ENCODE measurements at regions not wholly inside any gene's neighbourhood (a gene's known extent, or its start where the extent isn't known, plus 50 kb on each side); places are given as distances from the start of the nearest gene placed in this dataset.

DNA sequence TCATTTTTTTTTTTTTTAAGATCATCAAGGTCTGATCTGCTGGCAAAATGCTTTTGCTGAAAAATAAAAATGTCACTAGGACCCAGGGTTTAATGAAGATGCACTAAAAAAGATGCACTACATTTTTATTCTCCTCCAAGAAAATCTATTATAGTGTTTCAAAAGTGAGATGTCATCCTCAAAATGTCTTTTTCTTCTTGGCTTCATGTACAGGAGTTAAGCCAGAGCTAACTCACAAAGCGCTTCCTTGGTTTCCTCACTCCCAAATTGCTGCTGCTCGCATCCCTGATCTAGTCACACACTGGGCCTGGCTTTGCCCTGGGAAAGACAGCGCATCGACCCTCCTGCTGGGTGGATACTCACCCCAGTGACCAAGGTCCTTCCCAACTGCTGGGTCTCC is 113.4 kb upstream of the CCDC68 start:
- H3K4me3 ChIP-seq (ENCODE audit: low read depth, low read length): no peak overlapping the region
- TF ChIP-seq, protein P1, sequence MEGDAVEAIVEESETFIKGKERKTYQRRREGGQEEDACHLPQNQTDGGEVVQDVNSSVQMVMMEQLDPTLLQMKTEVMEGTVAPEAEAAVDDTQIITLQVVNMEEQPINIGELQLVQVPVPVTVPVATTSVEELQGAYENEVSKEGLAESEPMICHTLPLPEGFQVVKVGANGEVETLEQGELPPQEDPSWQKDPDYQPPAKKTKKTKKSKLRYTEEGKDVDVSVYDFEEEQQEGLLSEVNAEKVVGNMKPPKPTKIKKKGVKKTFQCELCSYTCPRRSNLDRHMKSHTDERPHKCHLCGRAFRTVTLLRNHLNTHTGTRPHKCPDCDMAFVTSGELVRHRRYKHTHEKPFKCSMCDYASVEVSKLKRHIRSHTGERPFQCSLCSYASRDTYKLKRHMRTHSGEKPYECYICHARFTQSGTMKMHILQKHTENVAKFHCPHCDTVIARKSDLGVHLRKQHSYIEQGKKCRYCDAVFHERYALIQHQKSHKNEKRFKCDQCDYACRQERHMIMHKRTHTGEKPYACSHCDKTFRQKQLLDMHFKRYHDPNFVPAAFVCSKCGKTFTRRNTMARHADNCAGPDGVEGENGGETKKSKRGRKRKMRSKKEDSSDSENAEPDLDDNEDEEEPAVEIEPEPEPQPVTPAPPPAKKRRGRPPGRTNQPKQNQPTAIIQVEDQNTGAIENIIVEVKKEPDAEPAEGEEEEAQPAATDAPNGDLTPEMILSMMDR (IDR thresholded peaks at IDR 0.05; ENCODE audit: low read depth, low read length, missing control alignments): no peak
- no peak for DNase-seq (ENCODE audit: low read depth)

DNA sequence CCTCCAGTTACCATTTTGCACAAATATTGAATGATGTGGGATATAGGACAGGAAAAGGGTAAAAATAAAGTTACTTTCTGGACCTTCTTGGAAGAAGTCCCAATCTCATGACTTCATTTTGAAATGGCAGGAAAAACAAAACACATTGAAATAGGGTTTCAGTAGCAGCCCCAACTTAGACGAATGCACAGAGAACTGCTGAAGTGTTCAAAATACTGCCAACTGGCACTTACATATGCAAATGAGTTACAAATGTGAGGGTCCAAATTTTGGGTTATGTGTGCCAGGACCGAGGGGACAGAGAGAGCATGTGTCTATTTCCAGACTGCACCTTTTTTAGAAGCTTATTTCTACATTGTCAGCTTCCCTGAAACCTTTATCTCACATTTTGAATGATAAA is 112.9 kb upstream of the CCDC68 start:
- no peak for DNase-seq (ENCODE audit: low read depth)
- TF ChIP-seq, protein P1 (IDR thresholded peaks at IDR 0.05; ENCODE audit: low read depth, low read length, missing control alignments): no peak
- H3K4me3 ChIP-seq (ENCODE audit: low read depth, low read length): no peak overlapping the region

DNA sequence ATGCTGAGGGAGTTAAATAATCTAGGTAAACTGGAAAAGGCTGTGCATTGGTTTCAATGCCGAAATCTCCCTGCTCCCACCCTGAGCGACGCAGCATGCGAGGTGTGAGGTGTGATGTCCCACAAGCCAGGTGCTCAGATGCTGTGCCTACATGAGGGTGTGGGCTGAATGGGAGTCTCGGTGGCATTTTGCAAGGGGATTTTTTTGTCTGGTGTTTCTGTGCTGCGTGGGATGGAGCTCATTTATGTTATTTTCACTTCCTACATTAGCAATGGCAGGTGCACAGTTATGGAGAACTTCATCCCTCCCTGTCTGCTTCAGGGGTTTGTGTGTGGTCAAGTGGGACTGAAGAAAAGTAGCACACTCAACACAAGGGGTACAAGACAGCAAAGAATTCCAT is 110.2 kb upstream of the CCDC68 start:
- H3K4me3 ChIP-seq (ENCODE audit: low read depth, low read length): no peak overlapping the region
- TF ChIP-seq, protein P1 (IDR thresholded peaks at IDR 0.05; ENCODE audit: low read depth, low read length, missing control alignments): no peak
- peak; percentile 64 for DNase-seq (ENCODE audit: low read depth)

DNA sequence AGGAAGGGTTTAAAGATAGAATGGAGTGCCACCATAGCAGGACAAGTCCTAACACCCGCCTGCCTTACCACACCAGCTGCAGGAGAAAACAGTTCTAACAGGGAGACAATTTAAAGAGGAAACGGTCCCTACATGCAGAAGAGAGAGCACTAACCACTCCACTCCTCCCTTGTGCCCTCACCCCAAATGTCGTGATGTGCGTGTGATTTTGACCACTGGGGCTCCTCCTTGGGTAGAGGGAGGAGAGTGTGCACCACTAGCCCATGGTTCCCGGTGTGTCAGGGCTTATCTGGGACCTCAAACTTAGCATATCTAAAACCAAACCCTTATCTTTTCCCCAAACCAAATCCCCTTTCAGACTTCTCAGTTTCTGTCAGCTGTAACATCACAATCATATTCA is 105.5 kb upstream of the CCDC68 start:
- TF ChIP-seq, protein P1 (IDR thresholded peaks at IDR 0.05; ENCODE audit: low read depth, low read length, missing control alignments): no peak
- H3K4me3 ChIP-seq (ENCODE audit: low read depth, low read length): no peak overlapping the region
- peak; percentile 40 for DNase-seq (ENCODE audit: low read depth)

DNA sequence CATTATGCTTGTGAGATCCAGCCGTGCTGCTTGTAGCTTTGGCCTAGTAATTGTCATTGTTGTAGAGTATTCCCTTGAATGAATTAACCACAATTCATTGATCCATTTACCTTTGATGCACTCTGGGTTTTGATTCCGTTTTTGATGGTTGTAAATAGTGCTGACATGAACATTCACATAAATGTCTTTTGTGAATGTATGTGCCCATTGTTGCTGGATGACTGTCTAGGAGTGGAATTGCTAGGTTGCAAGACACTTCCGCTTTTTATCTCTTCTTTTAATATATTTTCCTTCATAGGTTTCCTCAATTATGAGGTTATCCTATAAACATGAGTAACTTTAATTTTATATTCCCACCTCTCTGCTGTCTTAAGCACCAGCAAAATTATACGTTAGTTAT is 104.8 kb upstream of the CCDC68 start:
- H3K4me3 ChIP-seq (ENCODE audit: low read depth, low read length): no peak overlapping the region
- TF ChIP-seq, protein P1 (IDR thresholded peaks at IDR 0.05; ENCODE audit: low read depth, low read length, missing control alignments): no peak
- DNase-seq (ENCODE audit: low read depth): no peak

DNA sequence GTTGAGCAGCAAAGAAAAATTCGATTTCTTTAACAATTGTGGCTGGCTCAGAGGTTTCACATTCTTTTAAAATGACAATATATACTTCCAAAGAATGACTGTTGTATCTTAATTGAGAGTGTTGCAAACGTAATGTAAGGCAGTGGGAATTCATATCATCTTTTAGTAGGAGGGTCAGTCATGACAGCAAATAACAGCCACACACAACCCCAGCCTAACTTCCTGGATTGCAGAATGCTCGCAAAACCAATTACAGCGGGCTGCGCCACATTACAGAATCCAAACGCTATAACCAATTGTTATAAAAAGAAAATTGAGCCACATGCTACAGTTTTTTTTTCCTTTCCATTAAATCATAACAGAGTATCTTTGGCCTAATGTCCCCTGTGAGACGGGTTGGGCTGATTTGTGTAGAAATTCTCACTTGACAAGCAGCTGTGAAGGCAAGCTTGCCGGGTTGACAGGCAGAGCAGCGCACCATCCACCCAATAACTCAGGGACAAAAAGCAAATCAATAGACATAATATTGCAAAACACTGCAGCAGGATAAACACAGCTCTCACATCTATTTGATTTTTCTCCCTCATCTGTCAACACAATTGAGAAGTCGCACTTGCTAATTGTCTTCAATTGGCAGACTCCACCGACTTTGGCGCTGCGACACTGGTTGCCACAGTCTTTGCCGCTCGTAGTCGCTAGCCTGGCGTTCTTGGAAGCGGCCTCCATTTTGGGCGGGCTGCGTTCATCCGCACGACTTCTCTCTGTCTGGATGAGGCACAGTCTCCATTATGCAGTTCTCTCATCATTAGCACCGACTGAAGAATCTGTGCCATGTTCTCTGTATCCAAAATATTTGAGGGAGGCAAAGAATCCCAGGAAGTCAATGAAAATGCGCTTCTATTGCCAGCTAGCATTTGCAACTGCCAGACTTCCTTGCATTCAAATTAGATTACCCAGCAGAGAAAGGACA is 95.0 kb upstream of the CCDC68 start:
- no peak overlapping the region for H3K4me3 ChIP-seq (ENCODE audit: low read depth, low read length)
- TF ChIP-seq, protein P1 (IDR thresholded peaks at IDR 0.05; ENCODE audit: low read depth, low read length, missing control alignments): no peak
- no peak for DNase-seq (ENCODE audit: low read depth)

DNA sequence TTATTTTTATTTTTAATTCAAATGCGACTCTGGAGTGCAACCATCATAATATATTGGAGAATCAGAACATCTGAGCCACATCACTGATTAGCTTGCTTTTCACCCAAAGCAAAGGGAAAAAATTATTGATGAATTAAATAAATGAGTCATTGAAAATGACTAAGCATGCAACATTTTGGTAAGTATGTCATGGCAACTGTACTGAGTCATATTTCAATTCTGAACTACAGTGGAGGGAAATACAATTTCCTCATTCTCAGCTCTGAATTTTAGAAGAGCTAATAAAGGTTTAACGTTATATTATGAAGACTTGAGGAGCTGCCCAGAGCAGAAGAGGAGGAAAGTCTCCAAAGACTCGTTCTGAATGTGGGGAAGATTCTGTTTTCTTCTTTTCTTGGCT is 89.6 kb upstream of the CCDC68 start:
- no peak overlapping the region for H3K4me3 ChIP-seq (ENCODE audit: low read depth, low read length)
- no peak for DNase-seq (ENCODE audit: low read depth)
- TF ChIP-seq, protein P1 (IDR thresholded peaks at IDR 0.05; ENCODE audit: low read depth, low read length, missing control alignments): no peak

Measured in GM12864 (cell line).